ENCODE measurements at regions not wholly inside any gene's neighbourhood (a gene's known extent, or its start where the extent isn't known, plus 50 kb on each side); places are given as distances from the start of the nearest gene placed in this dataset.

DNA sequence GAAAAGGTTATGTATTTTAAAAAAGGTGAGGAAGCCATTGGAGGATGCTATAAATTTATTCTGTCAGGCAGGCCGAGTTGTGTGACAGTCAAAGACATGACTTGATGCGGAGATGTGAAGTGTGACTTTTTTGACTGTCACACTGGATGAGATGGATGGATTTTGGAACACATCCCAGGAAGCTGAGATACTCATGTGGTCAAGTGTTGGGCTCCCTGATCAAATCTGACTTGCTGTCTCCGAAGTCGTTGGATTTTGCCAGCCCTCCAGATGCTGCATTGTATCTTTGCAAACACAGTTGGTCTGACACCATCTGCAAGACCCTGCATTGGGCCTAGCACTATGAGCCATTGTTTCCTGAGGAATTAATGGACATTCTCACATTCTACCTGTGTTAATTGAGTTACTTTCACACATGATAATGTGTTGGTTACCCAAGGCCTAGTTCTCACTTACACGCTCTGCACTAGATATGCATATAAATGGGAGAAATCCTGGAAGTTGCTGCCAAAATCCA lies 204.0 kb upstream of the PRKD1 start:
- TF ChIP-seq, protein P1, sequence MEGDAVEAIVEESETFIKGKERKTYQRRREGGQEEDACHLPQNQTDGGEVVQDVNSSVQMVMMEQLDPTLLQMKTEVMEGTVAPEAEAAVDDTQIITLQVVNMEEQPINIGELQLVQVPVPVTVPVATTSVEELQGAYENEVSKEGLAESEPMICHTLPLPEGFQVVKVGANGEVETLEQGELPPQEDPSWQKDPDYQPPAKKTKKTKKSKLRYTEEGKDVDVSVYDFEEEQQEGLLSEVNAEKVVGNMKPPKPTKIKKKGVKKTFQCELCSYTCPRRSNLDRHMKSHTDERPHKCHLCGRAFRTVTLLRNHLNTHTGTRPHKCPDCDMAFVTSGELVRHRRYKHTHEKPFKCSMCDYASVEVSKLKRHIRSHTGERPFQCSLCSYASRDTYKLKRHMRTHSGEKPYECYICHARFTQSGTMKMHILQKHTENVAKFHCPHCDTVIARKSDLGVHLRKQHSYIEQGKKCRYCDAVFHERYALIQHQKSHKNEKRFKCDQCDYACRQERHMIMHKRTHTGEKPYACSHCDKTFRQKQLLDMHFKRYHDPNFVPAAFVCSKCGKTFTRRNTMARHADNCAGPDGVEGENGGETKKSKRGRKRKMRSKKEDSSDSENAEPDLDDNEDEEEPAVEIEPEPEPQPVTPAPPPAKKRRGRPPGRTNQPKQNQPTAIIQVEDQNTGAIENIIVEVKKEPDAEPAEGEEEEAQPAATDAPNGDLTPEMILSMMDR (IDR thresholded peaks at IDR 0.05): no peak
- TF ChIP-seq EP300 (IDR thresholded peaks at IDR 0.05) (no peak), POLR2A (IDR thresholded peaks at IDR 0.05) (no peak)

Measured in upper lobe of left lung (tissue), 4 donors.